ENCODE measurements at regions not wholly inside any gene's neighbourhood (a gene's known extent, or its start where the extent isn't known, plus 50 kb on each side); places are given as distances from the start of the nearest gene placed in this dataset.

- TF ChIP-seq POLR2A (IDR thresholded peaks at IDR 0.05; ENCODE audit: low read length) (no peak), GATA1 (IDR thresholded peaks at IDR 0.05; ENCODE audit: low read depth, low read length) (no peak)
Measured at GRCh38 chr2:221771297-221771696, 199.2 kb upstream of the EPHA4 start.

Data from erythroblast (primary cell).